Jurkat, Clone E6-1 (cell line): ENCODE measurements at regions not wholly inside any gene's neighbourhood (a gene's known extent, or its start where the extent isn't known, plus 50 kb on each side); places are given as distances from the start of the nearest gene placed in this dataset.

Experiments used
- DNase-seq: peaks from one replicate; pipeline ENCODE4 v3.0.0-alpha.2; 2011; ENCODE audit warnings: low read depth, low spot score
- H3K4me3 ChIP-seq: 2 replicates; pipeline ENCODE4 v1.5.1; 2011; ENCODE audit warnings: mild to moderate bottlenecking, low read length, control low read depth, moderate library complexity

DNA sequence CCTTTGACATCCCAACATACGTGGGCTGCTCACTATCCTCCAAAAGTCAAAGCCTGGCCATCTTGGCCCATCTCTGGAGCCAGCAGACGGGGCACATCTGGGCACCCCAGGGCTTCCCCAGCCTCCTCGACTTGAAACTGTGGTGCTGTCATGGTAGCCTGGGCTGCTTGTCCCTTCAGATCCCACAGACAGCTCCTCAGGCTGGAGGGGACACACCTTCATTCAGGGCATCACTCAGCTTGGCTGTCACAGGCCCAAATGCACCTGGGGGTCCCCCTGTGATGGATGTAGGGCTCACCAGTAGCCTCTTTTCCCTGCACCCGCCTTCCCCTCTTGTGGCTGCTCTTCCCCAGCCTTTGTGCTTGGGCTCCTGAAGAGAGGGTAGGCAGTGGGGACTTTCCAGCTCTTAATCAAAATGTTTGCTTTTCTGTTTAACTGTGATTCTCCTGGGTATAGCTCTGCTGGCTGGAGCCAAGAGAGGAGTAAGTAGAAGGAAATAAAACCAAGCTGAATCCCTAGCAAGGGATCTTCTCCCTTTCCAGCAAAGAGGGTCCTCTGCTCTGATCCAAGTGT is 92.3 kb downstream of the GYPC start:
- DNase-seq, result no peak
- no peak overlapping the region for H3K4me3 ChIP-seq

DNA sequence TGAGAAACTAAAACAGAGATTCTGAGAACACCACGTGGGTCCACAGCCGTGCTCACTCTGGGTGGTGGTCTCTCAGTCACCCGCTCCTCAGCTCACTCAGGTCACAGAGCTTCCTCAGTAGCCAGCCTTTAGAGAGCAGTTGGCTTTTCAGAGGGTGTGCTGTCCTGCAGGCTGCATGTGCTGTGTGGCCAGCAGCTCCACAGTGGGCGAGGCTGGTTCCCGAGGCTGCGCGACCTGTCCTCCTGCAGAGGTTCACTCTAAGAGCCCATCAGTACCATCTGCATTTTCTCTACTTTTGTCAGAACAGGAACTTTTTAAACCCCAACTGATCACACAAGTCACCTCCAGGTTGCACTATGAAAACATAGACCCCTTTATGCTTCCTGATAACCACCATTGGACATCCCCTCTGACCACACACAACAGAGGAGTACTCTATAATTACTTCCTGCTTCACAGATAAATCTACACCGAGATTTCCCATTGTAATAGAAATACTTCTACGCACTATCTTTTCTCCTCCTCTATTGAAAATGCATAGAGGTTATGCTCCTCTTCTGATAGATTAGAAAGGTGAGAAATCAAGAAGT is 93.1 kb downstream of the GYPC start:
- no peak overlapping the region for H3K4me3 ChIP-seq
- no peak for DNase-seq

DNA sequence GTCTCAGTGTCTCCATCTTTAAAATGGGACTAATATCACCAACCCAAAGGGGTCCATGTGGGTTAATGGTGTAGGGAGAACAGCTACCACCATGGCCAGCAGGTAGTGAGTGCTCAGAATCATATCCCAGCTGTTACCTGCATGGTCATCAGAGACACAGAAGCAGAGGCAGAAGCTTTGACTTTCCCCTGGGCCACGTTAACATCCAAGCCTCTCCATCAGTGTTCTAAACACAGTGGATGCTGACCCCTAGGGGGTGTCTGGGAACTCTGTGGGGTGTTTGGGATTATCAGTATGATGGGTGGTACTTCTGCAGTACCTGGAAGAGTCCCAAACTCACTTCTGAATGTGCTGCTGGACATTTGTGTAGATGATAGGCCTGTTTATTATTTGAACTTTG is 93.6 kb downstream of the GYPC start:
- DNase-seq, result peak; percentile 44
- no peak overlapping the region for H3K4me3 ChIP-seq

DNA sequence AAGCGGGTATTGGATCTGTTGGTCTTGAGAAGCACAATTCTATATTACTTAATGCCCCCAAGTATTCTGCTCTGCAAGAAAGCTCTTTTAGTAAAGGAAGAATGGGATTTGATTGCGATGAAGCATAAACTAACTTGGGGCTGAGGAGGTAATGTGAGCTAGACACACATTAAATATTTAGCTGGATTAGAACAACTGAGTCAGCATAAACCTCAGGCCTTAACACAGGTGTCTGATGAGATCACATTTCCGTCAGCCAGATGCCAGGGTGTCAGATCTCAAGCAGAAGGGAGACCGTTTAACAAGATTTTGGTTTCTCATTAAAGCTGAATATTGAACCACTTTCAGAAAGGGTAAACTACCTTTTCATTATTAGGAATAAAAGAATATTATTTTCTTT is 94.5 kb downstream of the GYPC start:
- no peak overlapping the region for H3K4me3 ChIP-seq
- DNase-seq, result no peak

DNA sequence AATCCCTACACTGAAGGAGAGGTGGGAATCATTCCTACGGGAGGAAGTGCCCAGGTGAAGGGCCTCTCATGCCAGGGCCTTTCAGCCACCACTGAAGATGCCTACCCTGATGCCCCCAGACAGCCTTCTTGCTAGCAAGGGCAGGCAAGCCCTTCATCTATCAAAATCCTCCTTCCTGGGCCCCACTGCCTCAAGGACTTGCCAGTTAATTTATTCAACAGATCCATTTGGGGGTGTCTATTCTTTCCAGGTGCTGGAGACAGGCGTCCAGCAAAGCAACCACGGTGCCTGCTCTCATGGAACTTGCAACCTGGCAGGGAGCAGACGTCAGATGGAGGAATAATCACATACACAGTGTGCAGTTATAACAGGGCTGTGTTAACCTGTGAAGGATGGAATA is 95.5 kb downstream of the GYPC start:
- DNase-seq, result no peak
- H3K4me3 ChIP-seq, result no peak overlapping the region

DNA sequence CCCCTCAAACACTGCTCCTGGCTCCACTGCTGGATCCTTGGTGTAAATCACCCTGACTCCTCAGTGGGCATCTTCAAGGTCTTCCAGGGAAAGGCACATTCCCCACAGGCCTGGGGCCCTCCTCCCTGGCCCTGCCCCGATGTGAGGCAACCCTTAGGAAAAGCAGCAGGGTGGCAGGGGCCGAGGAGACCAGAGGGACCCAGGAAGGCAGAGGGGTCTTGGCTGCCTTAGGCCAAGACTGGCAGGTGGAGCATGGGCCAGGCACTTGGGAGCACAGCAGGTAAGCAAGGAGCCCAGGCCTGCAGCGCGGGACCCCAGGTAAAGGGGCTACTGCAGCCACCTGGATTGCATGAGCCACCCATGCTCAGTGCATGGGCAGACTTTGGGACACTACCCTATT is 96.9 kb downstream of the GYPC start:
- DNase-seq, result no peak

DNA sequence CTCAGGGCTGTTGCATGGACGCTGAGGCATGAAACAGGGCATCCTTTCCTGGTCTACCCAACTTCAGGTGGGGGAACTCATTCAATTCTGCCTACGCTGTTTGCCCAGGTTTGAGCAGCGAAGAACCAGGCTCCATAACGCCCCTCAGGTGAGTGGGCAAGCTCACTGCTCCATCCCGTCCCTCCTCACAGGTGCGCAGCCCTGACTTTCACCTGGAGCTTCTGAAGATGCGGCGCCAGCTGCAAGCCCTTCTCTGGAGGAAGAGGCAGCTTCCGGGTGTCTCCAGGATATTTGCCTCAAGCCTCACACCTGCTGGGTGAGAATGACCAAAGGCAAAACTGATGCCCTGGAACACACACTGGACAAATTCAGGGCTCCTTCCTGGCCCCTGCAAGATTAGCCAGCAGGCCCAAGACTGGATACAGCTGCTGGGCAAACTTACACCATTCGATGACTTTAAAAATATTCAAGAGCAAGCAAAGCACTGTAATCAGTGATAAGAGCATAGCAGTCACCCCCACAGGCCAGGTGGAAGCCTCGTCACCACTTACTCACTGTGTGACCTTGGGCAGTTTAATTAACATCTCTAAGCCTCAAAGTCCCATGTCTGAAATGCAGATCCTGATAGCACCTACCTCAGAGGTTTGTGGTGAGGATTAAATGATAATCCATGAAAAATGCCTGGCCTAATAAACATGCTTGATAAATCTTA is 97.7 kb downstream of the GYPC start:
- no peak for DNase-seq

More for the DNA sequence above, 96.9 kb downstream of the GYPC start:
- no peak overlapping the region for H3K4me3 ChIP-seq

DNA sequence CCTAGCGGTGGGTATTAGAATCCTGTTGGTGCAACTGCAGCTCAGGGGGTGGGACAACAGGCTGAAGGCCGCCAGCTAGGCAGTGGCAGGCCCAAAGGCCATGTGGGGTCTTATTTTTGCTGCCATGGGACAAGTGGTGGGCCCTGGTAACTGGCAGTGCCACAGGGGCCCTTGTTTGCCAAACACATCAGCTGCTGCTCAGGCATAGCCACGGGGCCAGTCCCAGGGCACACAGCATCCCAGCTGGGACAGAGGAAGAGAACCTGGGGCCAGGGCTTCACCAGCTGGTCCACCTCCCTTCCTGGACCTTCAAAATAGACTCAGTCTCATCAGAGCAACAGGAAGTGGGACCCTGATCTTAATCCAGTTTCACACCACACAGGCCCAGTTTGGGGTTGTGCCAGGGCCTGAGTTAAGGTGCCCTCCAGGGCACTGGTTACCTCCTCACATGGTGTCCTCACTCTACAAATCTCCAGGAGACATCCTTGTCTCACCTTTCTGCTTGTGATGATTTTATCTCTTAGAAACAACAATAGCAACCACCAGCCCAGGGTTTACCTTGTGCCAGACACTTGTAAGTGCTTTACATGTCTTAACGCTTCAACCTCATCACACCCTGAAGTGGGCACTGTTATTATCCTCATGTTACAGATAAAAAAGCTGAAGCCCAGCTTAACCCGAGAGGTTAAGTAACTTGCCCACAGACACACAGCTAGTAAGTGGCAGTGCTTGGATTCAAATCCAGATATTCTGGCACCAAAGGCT is 98.5 kb downstream of the GYPC start:
- H3K4me3 ChIP-seq, result no peak overlapping the region

More for the DNA sequence above, 97.7 kb downstream of the GYPC start:
- H3K4me3 ChIP-seq, result no peak overlapping the region

DNA sequence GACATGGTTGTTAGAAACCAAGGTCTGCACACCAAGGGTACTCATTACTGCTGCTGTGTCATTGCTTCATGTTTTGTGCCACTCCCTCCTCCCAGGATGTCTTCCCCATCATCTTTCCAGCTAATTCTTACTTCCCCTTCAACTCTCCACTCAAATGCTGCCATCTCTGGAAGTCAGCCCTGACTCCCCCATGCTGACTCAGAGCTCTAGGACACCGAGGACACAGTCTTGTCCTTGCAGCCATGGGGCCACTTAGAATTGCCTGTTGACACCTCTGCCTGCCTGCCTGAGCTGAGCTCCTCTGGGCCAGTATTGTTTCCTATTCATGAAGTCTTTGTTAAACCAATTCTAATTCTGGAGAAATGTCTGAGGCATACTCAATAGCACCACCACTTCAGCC is 100.2 kb downstream of the GYPC start:
- H3K4me3 ChIP-seq, result no peak overlapping the region

More for the DNA sequence above, 98.5 kb downstream of the GYPC start:
- DNase-seq, result no peak

DNA sequence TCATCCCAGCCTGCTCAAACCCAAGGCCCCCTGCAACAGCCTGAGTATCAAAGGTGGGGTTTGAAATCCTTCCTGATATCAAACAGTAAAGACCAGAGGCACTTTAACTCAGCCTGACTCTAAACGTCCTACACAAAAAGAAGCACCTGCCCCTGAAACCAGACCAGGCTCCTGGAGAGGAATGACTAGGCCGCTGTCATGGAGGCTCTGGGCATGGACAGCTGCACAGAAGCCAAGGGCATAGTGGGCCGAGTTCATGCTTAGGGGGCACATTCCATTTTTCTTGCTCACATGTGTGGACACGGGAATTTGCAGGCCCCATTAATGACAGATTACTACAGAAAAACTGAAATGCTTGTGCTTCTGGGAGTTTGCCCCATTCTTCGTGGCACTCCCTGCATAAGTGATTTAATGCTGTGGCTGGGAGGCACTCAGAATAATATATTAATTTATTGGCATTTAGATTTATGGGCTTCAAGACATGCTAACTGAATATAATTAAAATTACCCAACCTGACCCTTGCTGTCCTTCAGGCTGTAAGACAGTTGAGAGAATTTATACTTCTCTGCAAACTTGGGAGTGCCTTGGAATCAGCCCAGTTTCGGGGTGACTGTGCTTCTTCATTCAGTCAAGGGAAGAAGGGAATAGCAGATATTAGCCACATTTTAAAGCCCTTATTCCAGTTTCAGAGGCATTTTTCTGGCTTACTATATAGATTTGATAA is 105.5 kb downstream of the GYPC start:
- H3K4me3 ChIP-seq, result no peak overlapping the region
- DNase-seq, result no peak

More for the DNA sequence above, 100.2 kb downstream of the GYPC start:
- DNase-seq, result no peak

DNA sequence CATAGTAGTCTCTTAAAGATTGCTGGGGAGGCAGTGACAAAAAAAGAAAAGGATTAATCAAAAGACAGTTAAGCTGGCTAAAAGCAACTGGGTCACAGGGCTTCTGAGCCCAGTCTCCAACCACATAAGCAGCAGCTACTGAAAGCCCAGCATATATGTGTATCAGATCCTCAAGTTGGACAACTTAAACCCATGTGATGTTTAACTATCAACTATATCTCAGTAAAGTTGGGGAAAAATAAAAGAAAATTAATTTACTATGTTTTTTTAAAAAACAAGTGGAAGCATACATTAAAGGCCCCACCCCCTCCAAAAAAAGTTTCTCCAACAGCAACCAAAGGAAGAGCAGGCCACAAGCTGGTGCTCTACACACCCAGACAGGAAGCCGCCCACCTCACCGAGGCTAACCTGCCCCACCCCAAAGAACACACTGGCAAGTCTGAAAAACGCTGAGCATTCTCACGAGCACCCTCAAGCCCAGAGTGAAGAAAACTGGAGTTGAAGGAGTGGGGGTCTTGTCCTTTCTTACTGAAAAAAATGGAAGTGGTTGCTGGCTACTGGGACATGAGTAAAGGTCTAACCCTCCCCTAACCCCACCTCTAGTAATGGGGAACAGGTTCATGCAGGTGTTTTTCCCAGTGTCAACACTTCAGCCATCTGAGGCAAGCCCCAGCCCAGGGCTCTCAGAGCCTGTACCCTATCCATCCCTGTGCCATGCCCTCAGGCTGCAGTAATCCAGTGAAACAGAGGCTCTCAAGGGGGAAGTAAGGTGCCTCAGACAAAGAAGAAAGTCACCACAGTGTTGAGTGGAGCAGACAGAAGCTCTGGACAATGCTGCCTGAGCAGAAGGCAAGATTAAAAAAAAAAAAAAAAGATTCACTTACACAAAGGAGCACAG is 106.3 kb downstream of the GYPC start:
- H3K4me3 ChIP-seq, result peak overlapping the region; percentile 32
- DNase-seq, result peak; percentile 87

DNA sequence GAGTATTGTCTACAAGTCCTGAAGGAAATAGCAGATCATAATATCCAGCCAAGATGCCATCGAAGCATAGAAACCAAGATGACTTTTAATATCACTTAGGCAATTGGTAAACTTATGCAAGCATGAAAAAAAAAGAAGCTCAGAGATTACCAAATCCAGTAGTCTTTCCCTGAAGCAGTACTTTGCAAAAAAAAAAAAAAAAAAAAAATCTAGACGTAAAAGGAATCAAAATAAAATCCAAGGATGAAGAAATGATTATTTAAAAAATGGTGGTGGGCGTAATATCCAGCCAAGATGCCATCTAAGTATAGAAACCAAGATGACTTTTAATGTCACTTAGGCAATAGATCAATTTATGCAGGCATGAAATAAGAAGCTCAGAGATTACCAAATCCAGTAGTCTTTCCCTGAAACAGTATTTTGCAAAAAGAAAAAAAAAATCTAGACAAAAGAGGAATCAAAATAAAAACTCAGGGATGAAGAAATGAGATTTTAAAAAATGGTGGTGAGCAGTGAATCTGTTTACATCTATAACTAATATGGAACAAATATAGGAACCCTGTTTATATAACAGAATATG is 108.8 kb downstream of the GYPC start:
- no peak for DNase-seq
- no peak overlapping the region for H3K4me3 ChIP-seq

DNA sequence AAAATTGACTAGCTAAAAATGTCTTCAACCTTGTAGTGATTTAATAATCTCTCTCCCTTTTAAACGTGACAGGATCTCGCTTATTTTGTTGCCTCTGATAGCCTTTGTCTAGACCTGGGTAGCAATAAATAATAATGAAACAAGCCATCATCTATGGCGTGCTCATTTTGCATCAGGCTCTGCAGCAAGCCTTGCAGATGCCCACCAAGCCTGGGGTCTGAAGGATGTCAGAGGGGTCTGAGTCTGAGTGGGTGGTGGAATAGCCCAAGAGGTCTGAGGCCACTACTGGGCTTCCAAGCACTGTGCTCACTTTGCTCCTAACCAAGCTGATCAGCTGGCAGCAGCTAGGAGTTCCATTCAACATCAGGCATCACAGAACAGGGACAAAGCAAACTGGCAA is 109.4 kb downstream of the GYPC start:
- DNase-seq, result no peak
- no peak overlapping the region for H3K4me3 ChIP-seq

DNA sequence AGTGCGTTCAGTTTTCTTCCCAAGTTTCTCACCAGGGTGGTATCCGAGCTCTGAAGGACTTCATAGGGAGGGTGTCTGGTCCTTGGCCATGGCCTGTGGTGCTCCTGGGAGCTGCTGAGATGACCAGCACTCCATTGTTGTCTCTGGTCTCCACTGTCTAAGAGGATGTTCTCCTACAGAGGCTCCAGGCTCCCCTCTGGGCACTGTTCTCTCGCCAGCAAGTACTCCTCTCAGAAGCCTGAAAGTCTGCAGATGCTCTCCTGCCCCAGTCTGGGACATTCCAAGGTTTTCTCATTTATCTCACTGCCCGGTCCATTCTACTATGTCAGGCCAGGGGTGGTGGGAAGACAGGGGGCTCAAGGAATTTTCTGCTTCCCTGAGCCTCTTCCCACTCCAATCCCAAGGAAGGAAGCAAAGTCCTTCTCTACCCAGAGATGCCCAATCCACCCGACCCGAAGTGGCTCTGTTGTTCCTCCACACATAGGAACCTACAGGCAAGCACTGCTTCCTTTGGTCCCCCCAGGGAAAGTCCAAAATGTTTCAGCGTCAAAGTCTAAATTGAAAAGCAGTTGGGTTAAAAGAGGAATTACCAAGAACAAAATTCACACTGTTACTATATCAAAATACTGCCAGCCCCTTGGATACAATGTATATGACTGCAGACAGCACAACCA is 110.5 kb downstream of the GYPC start:
- no peak for DNase-seq
- no peak overlapping the region for H3K4me3 ChIP-seq

DNA sequence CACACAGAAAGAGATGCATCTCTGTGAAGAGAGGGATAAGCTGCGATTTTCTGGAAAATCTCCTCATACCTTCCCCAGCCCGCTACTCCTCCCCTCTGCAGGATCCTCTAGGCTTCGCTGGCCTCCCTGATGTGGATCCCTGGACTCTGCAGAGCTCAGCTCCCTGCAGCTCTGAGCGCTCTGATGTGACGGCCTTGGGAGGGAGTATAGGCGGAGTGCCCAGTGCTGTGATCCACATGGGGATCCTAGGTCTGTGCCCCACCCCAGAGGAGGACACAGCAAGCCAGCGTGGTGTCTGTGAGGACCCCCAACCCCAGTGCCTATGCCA is 111.0 kb downstream of the GYPC start:
- no peak for DNase-seq
- H3K4me3 ChIP-seq, result no peak overlapping the region

DNA sequence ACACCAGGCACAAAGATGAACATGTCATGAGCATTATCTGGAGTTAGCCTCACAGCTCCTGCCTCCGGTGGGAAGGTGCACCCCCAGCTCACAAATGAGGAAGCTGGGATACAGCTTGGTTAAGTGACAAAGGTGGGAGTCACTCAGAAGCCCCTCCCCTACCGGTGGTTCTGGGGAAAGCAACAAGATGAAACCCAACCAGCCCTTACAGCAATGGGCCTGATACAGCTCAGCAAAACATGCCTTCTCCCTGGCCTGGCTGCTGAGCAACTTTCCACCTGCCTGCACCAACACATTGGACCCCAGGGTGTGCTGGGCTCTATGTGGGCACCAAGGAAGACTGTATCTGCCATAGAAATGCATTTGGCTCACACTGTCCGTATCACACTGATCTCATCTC is 113.2 kb downstream of the GYPC start:
- H3K4me3 ChIP-seq, result no peak overlapping the region
- no peak for DNase-seq

DNA sequence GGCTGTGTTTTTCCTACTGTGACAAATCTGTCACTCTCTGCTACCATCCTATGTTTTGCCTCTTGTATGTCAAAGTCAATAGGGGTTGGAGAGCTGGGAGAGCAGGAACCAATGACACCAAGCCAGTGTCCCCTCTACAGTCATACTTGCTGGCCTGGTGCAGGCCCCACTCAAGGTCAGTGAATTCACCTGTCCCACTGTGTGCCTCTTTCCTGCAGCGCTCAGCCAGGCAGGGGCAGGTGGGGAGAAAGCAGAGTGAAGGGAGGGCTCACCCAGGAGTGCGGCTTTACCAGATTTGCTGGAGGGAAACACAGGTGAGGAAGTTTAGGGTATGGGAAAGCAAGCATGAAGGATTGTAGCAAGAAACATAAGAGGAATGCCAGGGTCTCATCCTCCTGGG is 114.5 kb downstream of the GYPC start:
- DNase-seq, result no peak
- H3K4me3 ChIP-seq, result no peak overlapping the region

DNA sequence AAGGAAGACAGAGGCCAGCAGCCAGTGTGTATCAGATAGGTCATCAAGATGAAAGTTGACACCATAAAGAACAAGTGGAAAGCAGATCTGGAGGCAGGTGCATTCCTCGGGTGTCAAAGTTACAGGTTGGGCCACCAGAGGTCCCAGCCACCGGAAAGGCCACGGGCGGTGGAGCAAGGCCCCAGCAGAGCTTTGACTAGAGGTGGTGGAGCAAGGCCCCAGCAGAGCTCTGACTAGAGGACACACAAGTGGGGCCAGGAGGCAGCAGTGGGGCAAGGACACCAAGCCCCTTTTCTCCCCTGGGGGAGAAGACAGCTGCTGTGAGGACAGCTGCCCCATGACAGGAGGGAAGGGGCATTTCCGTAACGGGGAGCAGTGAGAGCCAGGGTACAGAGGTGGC is 115.1 kb downstream of the GYPC start:
- no peak overlapping the region for H3K4me3 ChIP-seq
- DNase-seq, result no peak
